Liver (tissue), 8 donors: ENCODE measurements at regions not wholly inside any gene's neighbourhood (a gene's known extent, or its start where the extent isn't known, plus 50 kb on each side); places are given as distances from the start of the nearest gene placed in this dataset.

ENCODE experiments used
- DNase-seq: peaks from one replicate; pipeline ENCODE4 v3.0.0-alpha.2; 2017; ENCODE audit warnings: low spot score
- H3K27ac ChIP-seq, 2 donors: one replicate each; pipeline ENCODE4 v1.7.0; 2013; ENCODE audit warnings: inconsistent platforms in 2 of 2, low read length in 2 of 2, control low read depth in 1 of 2, low read depth in 1 of 2, mild to moderate bottlenecking in 1 of 2
- H3K27me3 ChIP-seq, 4 donors: one replicate each; pipeline versions ENCODE4 v1.6.1 to v1.7.0; 2013; ENCODE audit warnings: low read length in 3 of 4, inconsistent platforms in 1 of 4, mild to moderate bottlenecking in 1 of 4, moderate library complexity in 1 of 4; ENCODE audit not compliant: control insufficient read depth in 4 of 4, insufficient read depth in 4 of 4
- H3K36me3 ChIP-seq, 4 donors: one replicate each; pipeline versions ENCODE4 v1.6.1 to v1.7.0; 2013; ENCODE audit warnings: low read length in 3 of 4, mild to moderate bottlenecking in 3 of 4, low read depth in 1 of 4, moderate library complexity in 1 of 4; ENCODE audit not compliant: control insufficient read depth in 4 of 4, insufficient read depth in 3 of 4
- H3K4me1 ChIP-seq, 4 donors: one replicate each; pipeline versions ENCODE4 v1.6.1 to v1.7.0; 2013; ENCODE audit warnings: low read length in 3 of 4, mild to moderate bottlenecking in 3 of 4, moderate library complexity in 1 of 4; ENCODE audit not compliant: control insufficient read depth in 4 of 4, insufficient read depth in 4 of 4
- H3K4me3 ChIP-seq, 3 donors: one replicate each; pipeline versions ENCODE4 v1.6.1 to v1.7.0; 2013; ENCODE audit warnings: low read length in 3 of 3, control low read depth in 1 of 3, low read depth in 1 of 3, mild to moderate bottlenecking in 1 of 3
- H3K9ac ChIP-seq, 2 donors: one replicate each; pipeline ENCODE4 v1.7.0; 2013; ENCODE audit warnings: low read length in 2 of 2, mild to moderate bottlenecking in 2 of 2, moderate library complexity in 2 of 2, control low read depth in 1 of 2, low read depth in 1 of 2
- H3K9me3 ChIP-seq, 4 donors: one replicate each; pipeline versions ENCODE4 v1.6.1 to v1.7.0; 2013; ENCODE audit warnings: low read length in 3 of 4; ENCODE audit not compliant: control insufficient read depth in 4 of 4
- ATF3 ChIP-seq: IDR thresholded peaks from 2 replicates; pipeline ENCODE4 v1.6.1; 2016; ENCODE audit warnings: antibody characterized with exemption
- EGR1 ChIP-seq, 2 donors: IDR thresholded peaks; 2 replicates each; pipeline ENCODE4 v1.6.1; 2016 to 2018; ENCODE audit warnings: antibody characterized with exemption in 2 of 2, low read depth in 2 of 2
- FOXA1 ChIP-seq: IDR thresholded peaks from 2 replicates; pipeline ENCODE4 v1.6.1; 2016; ENCODE audit warnings: antibody characterized with exemption
- FOXA2 ChIP-seq: IDR thresholded peaks from 2 replicates; pipeline ENCODE4 v1.6.1; 2016; ENCODE audit warnings: antibody characterized with exemption
- HNF4A ChIP-seq, 2 donors: conservative IDR thresholded peaks; 2 replicates each; pipeline ENCODE4 v1.6.1; 2016; ENCODE audit warnings: antibody characterized with exemption in 2 of 2, mild to moderate bottlenecking in 2 of 2
- JUND ChIP-seq, 2 donors: IDR thresholded peaks; 2 replicates each; pipeline ENCODE4 v1.6.1; 2016; ENCODE audit warnings: antibody characterized with exemption in 2 of 2
- MAX ChIP-seq: IDR thresholded peaks from 2 replicates; pipeline ENCODE4 v1.6.1; 2016; ENCODE audit warnings: antibody characterized with exemption
- NR2F2 ChIP-seq: IDR thresholded peaks from 2 replicates; pipeline ENCODE4 v1.6.1; 2016; ENCODE audit warnings: antibody characterized with exemption
- RAD21 ChIP-seq, 2 donors: IDR thresholded peaks; 2 replicates each; pipeline ENCODE4 v1.6.1; 2016; ENCODE audit warnings: antibody characterized with exemption in 2 of 2, mild to moderate bottlenecking in 2 of 2
- REST ChIP-seq: IDR thresholded peaks from 2 replicates; pipeline ENCODE4 v1.6.1; 2016; ENCODE audit warnings: antibody characterized with exemption, mild to moderate bottlenecking
- RXRA ChIP-seq, 2 donors: IDR thresholded peaks; 2 replicates each; pipeline ENCODE4 v1.6.1; 2017 to 2018; ENCODE audit warnings: antibody characterized with exemption in 2 of 2, mild to moderate bottlenecking in 1 of 2
- SP1 ChIP-seq: IDR thresholded peaks from 2 replicates; pipeline ENCODE4 v1.6.1; 2018; ENCODE audit warnings: antibody characterized with exemption, mild to moderate bottlenecking
- TAF1 ChIP-seq: conservative IDR thresholded peaks from 2 replicates; pipeline ENCODE4 v1.6.1; 2016; ENCODE audit warnings: antibody characterized with exemption, mild to moderate bottlenecking
- YY1 ChIP-seq: IDR thresholded peaks from 2 replicates; pipeline ENCODE4 v1.6.1; 2016; ENCODE audit warnings: antibody characterized with exemption, mild to moderate bottlenecking
- WGBS: extraction: QIAGEN DNeasy Blood & Tissue Kit; methylation state at CpG from one replicate; pipeline ENCODE4 v1.1.7; 2013; 5-methylcytosine and 5-hydroxymethylcytosine counted together
- TF ChIP-seq, protein P1 (sequence below): fragments of 150-350 bp; IDR thresholded peaks from 2 replicates; pipeline ENCODE4 v1.5.1; 2017; ENCODE audit warnings: improper control_type of control experiment, low read depth, low read length; ENCODE audit not compliant: missing input control
- TF ChIP-seq, protein P2 (sequence below): IDR thresholded peaks from 2 replicates; pipeline ENCODE4 v1.6.1; 2016; ENCODE audit warnings: antibody characterized with exemption
- donor health status: healthy.
- donor health status: healthy.
- donor health status: healthy.
- donor health status: healthy.
- donor health status: healthy.

DNA sequence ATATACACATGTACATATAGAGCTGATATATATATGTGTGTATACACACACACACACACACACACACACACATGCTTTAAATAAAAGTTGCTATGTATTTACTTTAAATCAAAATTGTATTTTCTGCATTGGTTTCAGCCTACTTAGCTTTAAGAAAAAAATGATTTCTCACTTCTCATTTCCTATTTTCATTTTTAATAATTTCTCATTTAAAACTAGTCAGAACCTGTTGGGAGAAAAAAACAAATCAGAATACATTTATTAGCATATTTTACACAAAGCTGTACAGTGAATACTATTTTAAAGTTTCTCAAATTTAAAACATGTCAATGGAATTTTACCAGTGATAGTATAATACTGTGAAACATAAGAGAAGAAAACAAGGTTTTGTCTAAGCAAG, 681.8 kb downstream of the CENPC start:
- Histone ChIP-seq H3K27ac (no peak overlapping the region), H3K36me3 (no peaks in the 10 kb centered on the region), H3K4me3 (no peak overlapping the region), H3K9me3 (no peaks in the 10 kb centered on the region), H3K27me3 (no peaks in the 10 kb centered on the region), H3K9ac (no peak overlapping the region), H3K4me1 (no peaks in the 10 kb centered on the region)
- TF ChIP-seq JUND (IDR thresholded peaks at IDR 0.05) (no peak), RXRA (IDR thresholded peaks at IDR 0.05) (no peak), FOXA2 (no peak), YY1 (no peak), NR2F2 (no peak), EGR1 (IDR thresholded peaks at IDR 0.05; ENCODE audit: low read depth in 2 of 2) (no peak)
- TF ChIP-seq, protein P1, sequence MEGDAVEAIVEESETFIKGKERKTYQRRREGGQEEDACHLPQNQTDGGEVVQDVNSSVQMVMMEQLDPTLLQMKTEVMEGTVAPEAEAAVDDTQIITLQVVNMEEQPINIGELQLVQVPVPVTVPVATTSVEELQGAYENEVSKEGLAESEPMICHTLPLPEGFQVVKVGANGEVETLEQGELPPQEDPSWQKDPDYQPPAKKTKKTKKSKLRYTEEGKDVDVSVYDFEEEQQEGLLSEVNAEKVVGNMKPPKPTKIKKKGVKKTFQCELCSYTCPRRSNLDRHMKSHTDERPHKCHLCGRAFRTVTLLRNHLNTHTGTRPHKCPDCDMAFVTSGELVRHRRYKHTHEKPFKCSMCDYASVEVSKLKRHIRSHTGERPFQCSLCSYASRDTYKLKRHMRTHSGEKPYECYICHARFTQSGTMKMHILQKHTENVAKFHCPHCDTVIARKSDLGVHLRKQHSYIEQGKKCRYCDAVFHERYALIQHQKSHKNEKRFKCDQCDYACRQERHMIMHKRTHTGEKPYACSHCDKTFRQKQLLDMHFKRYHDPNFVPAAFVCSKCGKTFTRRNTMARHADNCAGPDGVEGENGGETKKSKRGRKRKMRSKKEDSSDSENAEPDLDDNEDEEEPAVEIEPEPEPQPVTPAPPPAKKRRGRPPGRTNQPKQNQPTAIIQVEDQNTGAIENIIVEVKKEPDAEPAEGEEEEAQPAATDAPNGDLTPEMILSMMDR = no peak
- DNase-seq = no peak

- Histone ChIP-seq H3K27me3 (peaks cover 0 to 4% (median 0%) of the 10 kb centered on the region in 4 donors), H3K4me1 (no peaks in the 10 kb centered on the region), H3K9ac (no peak overlapping the region), H3K9me3 (no peaks in the 10 kb centered on the region), H3K4me3 (no peak overlapping the region), H3K36me3 (no peaks in the 10 kb centered on the region), H3K27ac (no peak overlapping the region)
- DNase-seq = no peak
- WGBS = 73% methylated on average over 1 of the region's 1 CpG
- no peak for TF ChIP-seq FOXA1
- no peak for TF ChIP-seq SP1
- TF ChIP-seq, protein P2, sequence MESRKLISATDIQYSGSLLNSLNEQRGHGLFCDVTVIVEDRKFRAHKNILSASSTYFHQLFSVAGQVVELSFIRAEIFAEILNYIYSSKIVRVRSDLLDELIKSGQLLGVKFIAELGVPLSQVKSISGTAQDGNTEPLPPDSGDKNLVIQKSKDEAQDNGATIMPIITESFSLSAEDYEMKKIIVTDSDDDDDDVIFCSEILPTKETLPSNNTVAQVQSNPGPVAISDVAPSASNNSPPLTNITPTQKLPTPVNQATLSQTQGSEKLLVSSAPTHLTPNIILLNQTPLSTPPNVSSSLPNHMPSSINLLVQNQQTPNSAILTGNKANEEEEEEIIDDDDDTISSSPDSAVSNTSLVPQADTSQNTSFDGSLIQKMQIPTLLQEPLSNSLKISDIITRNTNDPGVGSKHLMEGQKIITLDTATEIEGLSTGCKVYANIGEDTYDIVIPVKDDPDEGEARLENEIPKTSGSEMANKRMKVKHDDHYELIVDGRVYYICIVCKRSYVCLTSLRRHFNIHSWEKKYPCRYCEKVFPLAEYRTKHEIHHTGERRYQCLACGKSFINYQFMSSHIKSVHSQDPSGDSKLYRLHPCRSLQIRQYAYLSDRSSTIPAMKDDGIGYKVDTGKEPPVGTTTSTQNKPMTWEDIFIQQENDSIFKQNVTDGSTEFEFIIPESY = no peak
- no peak for TF ChIP-seq MAX
- no peak for TF ChIP-seq RAD21 (IDR thresholded peaks at IDR 0.05)
- TF ChIP-seq, protein P1 = no peak
- no peak for TF ChIP-seq ATF3
- TF ChIP-seq FOXA2 = no peak
- no peak for TF ChIP-seq NR2F2
- TF ChIP-seq HNF4A (conservative IDR thresholded peaks at IDR 0.05) = no peak
- no peak for TF ChIP-seq REST
- TF ChIP-seq YY1 = no peak
- no peak for TF ChIP-seq TAF1
- no peak for TF ChIP-seq EGR1 (IDR thresholded peaks at IDR 0.05; ENCODE audit: low read depth in 2 of 2)
- TF ChIP-seq RXRA (IDR thresholded peaks at IDR 0.05) = no peak
Observed at GRCh38 chr4:66855956-66856355, 689.3 kb downstream of the CENPC start.
